MM.1S (cell line): ENCODE measurements at regions not wholly inside any gene's neighbourhood (a gene's known extent, or its start where the extent isn't known, plus 50 kb on each side); places are given as distances from the start of the nearest gene placed in this dataset.

Experiments used
- DNase-seq: peaks from one replicate; pipeline ENCODE4 v3.0.0-alpha.2; 2015
- H2AFZ ChIP-seq: fragments of 300-600 bp; sonication (generic); 2 replicates; pipeline ENCODE4 v1.6.0; 2016; ENCODE audit warnings: antibody characterized with exemption, low read length
- H3F3A ChIP-seq: fragments of 300-600 bp; sonication (generic); 2 replicates; pipeline ENCODE4 v1.6.1; 2016; ENCODE audit warnings: mild to moderate bottlenecking, antibody characterized with exemption, low read length, moderate library complexity, mixed read lengths; ENCODE audit not compliant: insufficient read depth
- H3K27ac ChIP-seq: fragments of 300-600 bp; sonication (generic); 2 replicates; pipeline ENCODE4 v1.5.1; 2016; ENCODE audit warnings: mild to moderate bottlenecking, low read length
- H3K27me3 ChIP-seq: fragments of 300-600 bp; sonication (generic); replicated peaks from 2 replicates; pipeline ENCODE4 v1.6.0; 2016; ENCODE audit warnings: low read length; ENCODE audit not compliant: insufficient read depth
- H3K36me3 ChIP-seq: fragments of 300-600 bp; sonication (generic); replicated peaks from 2 replicates; pipeline ENCODE4 v1.6.1; 2016; ENCODE audit warnings: mild to moderate bottlenecking, low read length, mixed read lengths; ENCODE audit not compliant: insufficient read depth
- H3K4me1 ChIP-seq: fragments of 300-600 bp; sonication (generic); 2 replicates; pipeline ENCODE4 v1.6.1; 2016; ENCODE audit warnings: low read length, mixed read lengths
- H3K4me2 ChIP-seq: fragments of 300-600 bp; sonication (generic); 2 replicates; pipeline ENCODE4 v1.6.0; 2016; ENCODE audit warnings: low read depth, low read length
- H3K4me3 ChIP-seq: fragments of 300-600 bp; sonication (generic); 2 replicates; pipeline ENCODE4 v1.5.1; 2016; ENCODE audit warnings: low read length, mixed read lengths
- H3K79me2 ChIP-seq: fragments of 300-600 bp; sonication (generic); 2 replicates; pipeline ENCODE4 v1.6.1; 2016; ENCODE audit warnings: mixed run types, low read length, mixed read lengths
- H3K9ac ChIP-seq: fragments of 300-600 bp; sonication (generic); 2 replicates; pipeline ENCODE4 v1.6.1; 2016; ENCODE audit warnings: low read length, mixed read lengths
- H3K9me2 ChIP-seq: fragments of 300-600 bp; sonication (generic); replicated peaks from 2 replicates; pipeline ENCODE4 v1.6.1; 2016; ENCODE audit warnings: mild to moderate bottlenecking, low read length, mixed read lengths; ENCODE audit not compliant: insufficient read depth
- H3K9me3 ChIP-seq: fragments of 300-600 bp; sonication (generic); replicated peaks from 2 replicates; pipeline ENCODE4 v1.6.1; 2016; ENCODE audit warnings: mild to moderate bottlenecking, low read length, mixed read lengths; ENCODE audit not compliant: insufficient read depth
- H4K20me1 ChIP-seq: fragments of 300-600 bp; sonication (generic); 2 replicates; pipeline ENCODE4 v1.6.1; 2016; ENCODE audit warnings: mild to moderate bottlenecking, low read length, moderate library complexity, mixed read lengths; ENCODE audit not compliant: insufficient read depth
- EZH2 ChIP-seq: fragments of 300-600 bp; sonication (generic); optimal IDR thresholded peaks from 2 replicates; pipeline ENCODE3; 2017; ENCODE audit warnings: low read depth, mild to moderate bottlenecking, antibody characterized with exemption, low read length, mixed read lengths
- EZH2phosphoT487 ChIP-seq: fragments of 300-600 bp; sonication (generic); IDR thresholded peaks from 2 replicates; pipeline ENCODE4 v1.6.1; 2018; ENCODE audit warnings: antibody characterized with exemption, low read length
- TF ChIP-seq, protein P1 (sequence below): fragments of 300-600 bp; sonication (generic); IDR thresholded peaks from 2 replicates; pipeline ENCODE4 v1.5.1; 2016; ENCODE audit warnings: antibody characterized with exemption, low read length, mixed read lengths

GRCh38 chr7:94284104-94284503, 110.6 kb upstream of the COL1A2 start:
- no peaks in the 10 kb centered on the region for H3K9me2 ChIP-seq
- no peak overlapping the region for H3K9ac ChIP-seq
- H3K79me2 ChIP-seq, result no peaks in the 10 kb centered on the region
- TF ChIP-seq EZH2, result no peak
- TF ChIP-seq, protein P1, sequence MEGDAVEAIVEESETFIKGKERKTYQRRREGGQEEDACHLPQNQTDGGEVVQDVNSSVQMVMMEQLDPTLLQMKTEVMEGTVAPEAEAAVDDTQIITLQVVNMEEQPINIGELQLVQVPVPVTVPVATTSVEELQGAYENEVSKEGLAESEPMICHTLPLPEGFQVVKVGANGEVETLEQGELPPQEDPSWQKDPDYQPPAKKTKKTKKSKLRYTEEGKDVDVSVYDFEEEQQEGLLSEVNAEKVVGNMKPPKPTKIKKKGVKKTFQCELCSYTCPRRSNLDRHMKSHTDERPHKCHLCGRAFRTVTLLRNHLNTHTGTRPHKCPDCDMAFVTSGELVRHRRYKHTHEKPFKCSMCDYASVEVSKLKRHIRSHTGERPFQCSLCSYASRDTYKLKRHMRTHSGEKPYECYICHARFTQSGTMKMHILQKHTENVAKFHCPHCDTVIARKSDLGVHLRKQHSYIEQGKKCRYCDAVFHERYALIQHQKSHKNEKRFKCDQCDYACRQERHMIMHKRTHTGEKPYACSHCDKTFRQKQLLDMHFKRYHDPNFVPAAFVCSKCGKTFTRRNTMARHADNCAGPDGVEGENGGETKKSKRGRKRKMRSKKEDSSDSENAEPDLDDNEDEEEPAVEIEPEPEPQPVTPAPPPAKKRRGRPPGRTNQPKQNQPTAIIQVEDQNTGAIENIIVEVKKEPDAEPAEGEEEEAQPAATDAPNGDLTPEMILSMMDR, result no peak
- TF ChIP-seq EZH2phosphoT487, result no peak
- no peak overlapping the region for H3K4me2 ChIP-seq
- H2AFZ ChIP-seq, result no peak overlapping the region
- no peak overlapping the region for H3K27ac ChIP-seq
- no peak overlapping the region for H3K4me3 ChIP-seq
- H3K27me3 ChIP-seq, result no peaks in the 10 kb centered on the region
- H4K20me1 ChIP-seq, result no peaks in the 10 kb centered on the region
- H3K36me3 ChIP-seq, result no peaks in the 10 kb centered on the region
- no peaks in the 10 kb centered on the region for H3K9me3 ChIP-seq
- no peaks in the 10 kb centered on the region for H3K4me1 ChIP-seq
- DNase-seq, result no peak
- H3F3A ChIP-seq, result no peaks in the 10 kb centered on the region

GRCh38 chr7:94286111-94286510, 108.6 kb upstream of the COL1A2 start:
- H4K20me1 ChIP-seq, result no peaks in the 10 kb centered on the region
- H3K9ac ChIP-seq, result no peak overlapping the region
- no peaks in the 10 kb centered on the region for H3K36me3 ChIP-seq
- H3K9me3 ChIP-seq, result no peaks in the 10 kb centered on the region
- H3K27ac ChIP-seq, result no peak overlapping the region
- no peaks in the 10 kb centered on the region for H3F3A ChIP-seq
- no peak overlapping the region for H3K4me3 ChIP-seq
- no peak overlapping the region for H2AFZ ChIP-seq
- DNase-seq, result no peak
- H3K4me1 ChIP-seq, result no peaks in the 10 kb centered on the region
- no peaks in the 10 kb centered on the region for H3K79me2 ChIP-seq
- no peaks in the 10 kb centered on the region for H3K27me3 ChIP-seq
- no peak overlapping the region for H3K4me2 ChIP-seq
- TF ChIP-seq EZH2 (no peak), EZH2phosphoT487 (no peak)
- TF ChIP-seq, protein P1, result no peak
- H3K9me2 ChIP-seq, result no peaks in the 10 kb centered on the region

- no peak for DNase-seq
- no peaks in the 10 kb centered on the region for H3K27me3 ChIP-seq
- no peaks in the 10 kb centered on the region for H3K4me1 ChIP-seq
- H2AFZ ChIP-seq, result no peak overlapping the region
- H3K9ac ChIP-seq, result no peak overlapping the region
- H3K27ac ChIP-seq, result no peak overlapping the region
- H3F3A ChIP-seq, result no peaks in the 10 kb centered on the region
- H3K9me2 ChIP-seq, result no peaks in the 10 kb centered on the region
- H3K4me3 ChIP-seq, result no peak overlapping the region
- no peaks in the 10 kb centered on the region for H3K36me3 ChIP-seq
- H4K20me1 ChIP-seq, result no peaks in the 10 kb centered on the region
- H3K79me2 ChIP-seq, result no peaks in the 10 kb centered on the region
- H3K4me2 ChIP-seq, result no peak overlapping the region
- TF ChIP-seq EZH2phosphoT487, result no peak
- no peak for TF ChIP-seq EZH2
- TF ChIP-seq, protein P1, result no peak
- H3K9me3 ChIP-seq, result no peaks in the 10 kb centered on the region
Measured at GRCh38 chr7:94288096-94288495, 106.6 kb upstream of the COL1A2 start.
